HEK293 (cell line): ENCODE measurements at regions not wholly inside any gene's neighbourhood (a gene's known extent, or its start where the extent isn't known, plus 50 kb on each side); places are given as distances from the start of the nearest gene placed in this dataset.

Experiments used
- PRDM10 ChIP-seq: fragments of 450-650 bp; formaldehyde crosslinking; IDR thresholded peaks from 2 replicates; pipeline ENCODE4 v1.5.1; 2016; ENCODE audit warnings: missing biosample characterization, missing genetic modification characterization
- TCF7L2 ChIP-seq: IDR thresholded peaks from 2 replicates; pipeline ENCODE4 v1.6.1; 2011; ENCODE audit warnings: low read depth, mild to moderate bottlenecking, inconsistent platforms, low read length, moderate library complexity, borderline replicate concordance
- YY1 ChIP-seq: fragments of 450-650 bp; formaldehyde crosslinking; IDR thresholded peaks from 2 replicates; pipeline ENCODE4 v1.5.1; 2018; ENCODE audit warnings: missing biosample characterization, missing genetic modification characterization
- ZBTB48 ChIP-seq: fragments of 450-650 bp; formaldehyde crosslinking; IDR thresholded peaks from 2 replicates; pipeline ENCODE4 v1.5.1; 2016; ENCODE audit warnings: missing biosample characterization, missing genetic modification characterization
- ZFP37 ChIP-seq: fragments of 450-650 bp; formaldehyde crosslinking; IDR thresholded peaks from 2 replicates; pipeline ENCODE4 v1.5.1; 2016; ENCODE audit warnings: missing biosample characterization, missing genetic modification characterization
- ZNF114 ChIP-seq: fragments of 450-650 bp; formaldehyde crosslinking; IDR thresholded peaks from 2 replicates; pipeline ENCODE4 v1.5.0; 2017; ENCODE audit warnings: missing biosample characterization, missing genetic modification characterization
- ZNF280D ChIP-seq: fragments of 450-650 bp; formaldehyde crosslinking; IDR thresholded peaks from 2 replicates; pipeline ENCODE4 v1.5.1; 2016; ENCODE audit warnings: missing biosample characterization, missing genetic modification characterization
- ZNF449 ChIP-seq: fragments of 450-650 bp; formaldehyde crosslinking; IDR thresholded peaks from 2 replicates; pipeline ENCODE4 v1.5.1; 2017; ENCODE audit warnings: missing biosample characterization, mild to moderate bottlenecking, missing genetic modification characterization, moderate library complexity
- ZNF548 ChIP-seq: fragments of 450-650 bp; formaldehyde crosslinking; IDR thresholded peaks from 2 replicates; pipeline ENCODE4 v1.5.1; 2016; ENCODE audit warnings: missing biosample characterization, missing genetic modification characterization
- ZNF776 ChIP-seq: fragments of 450-650 bp; formaldehyde crosslinking; IDR thresholded peaks from 2 replicates; pipeline ENCODE4 v1.5.0; 2017; ENCODE audit warnings: missing biosample characterization, missing genetic modification characterization, borderline replicate concordance
- ZNF792 ChIP-seq: fragments of 450-650 bp; formaldehyde crosslinking; IDR thresholded peaks from 2 replicates; pipeline ENCODE4 v1.5.1; 2016; ENCODE audit warnings: missing biosample characterization, missing genetic modification characterization
- TF ChIP-seq, protein P1 (sequence below): fragments of 450-650 bp; formaldehyde crosslinking; IDR thresholded peaks from 2 replicates; pipeline ENCODE4 v1.5.1; 2016; ENCODE audit warnings: missing biosample characterization, missing genetic modification characterization
- TF ChIP-seq, protein P2 (sequence below): fragments of 450-650 bp; formaldehyde crosslinking; IDR thresholded peaks from 2 replicates; pipeline ENCODE4 v1.5.1; 2016; ENCODE audit warnings: missing biosample characterization, missing genetic modification characterization, low read depth

DNA sequence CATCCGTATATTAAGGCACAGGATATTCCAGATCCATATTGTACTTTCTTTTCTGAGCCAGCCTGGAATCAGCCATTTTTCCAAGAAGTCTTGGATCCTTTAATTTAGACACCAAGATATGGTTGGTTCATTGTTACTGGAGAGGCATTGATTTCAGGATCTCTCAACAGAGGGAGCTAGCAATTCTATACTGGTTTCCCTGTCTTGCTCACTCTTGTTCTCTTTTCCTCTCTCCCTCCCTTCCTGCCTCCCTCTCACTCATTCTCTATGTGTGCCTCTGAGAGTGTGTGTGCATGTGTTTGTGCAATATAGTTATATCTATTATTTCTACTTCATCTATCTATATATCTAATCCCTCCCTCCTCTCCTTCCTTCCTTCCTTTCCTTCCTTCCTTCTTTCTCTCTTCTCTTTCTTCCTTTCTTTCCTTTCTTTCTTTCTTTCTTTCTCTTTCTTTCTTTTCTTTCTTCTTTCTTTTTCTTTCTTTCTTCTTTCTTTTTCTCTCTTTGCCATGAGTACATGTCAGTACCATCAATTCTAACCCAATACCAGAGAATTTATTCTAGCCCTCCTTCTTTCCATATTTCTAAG is 299.1 kb downstream of the EPHA7 start:
- TF ChIP-seq TCF7L2 (no peak), ZNF114 (tag by site-specific recombination) (no peak), PRDM10 (tag by site-specific recombination) (no peak), ZNF776 (tag by site-specific recombination) (no peak), ZBTB48 (tag by site-specific recombination) (no peak), ZNF548 (no peak), YY1 (no peak), ZNF449 (no peak), ZNF280D (tag by site-specific recombination) (no peak), ZNF792 (tag by site-specific recombination) (no peak), ZFP37 (no peak)
- TF ChIP-seq, protein P1, sequence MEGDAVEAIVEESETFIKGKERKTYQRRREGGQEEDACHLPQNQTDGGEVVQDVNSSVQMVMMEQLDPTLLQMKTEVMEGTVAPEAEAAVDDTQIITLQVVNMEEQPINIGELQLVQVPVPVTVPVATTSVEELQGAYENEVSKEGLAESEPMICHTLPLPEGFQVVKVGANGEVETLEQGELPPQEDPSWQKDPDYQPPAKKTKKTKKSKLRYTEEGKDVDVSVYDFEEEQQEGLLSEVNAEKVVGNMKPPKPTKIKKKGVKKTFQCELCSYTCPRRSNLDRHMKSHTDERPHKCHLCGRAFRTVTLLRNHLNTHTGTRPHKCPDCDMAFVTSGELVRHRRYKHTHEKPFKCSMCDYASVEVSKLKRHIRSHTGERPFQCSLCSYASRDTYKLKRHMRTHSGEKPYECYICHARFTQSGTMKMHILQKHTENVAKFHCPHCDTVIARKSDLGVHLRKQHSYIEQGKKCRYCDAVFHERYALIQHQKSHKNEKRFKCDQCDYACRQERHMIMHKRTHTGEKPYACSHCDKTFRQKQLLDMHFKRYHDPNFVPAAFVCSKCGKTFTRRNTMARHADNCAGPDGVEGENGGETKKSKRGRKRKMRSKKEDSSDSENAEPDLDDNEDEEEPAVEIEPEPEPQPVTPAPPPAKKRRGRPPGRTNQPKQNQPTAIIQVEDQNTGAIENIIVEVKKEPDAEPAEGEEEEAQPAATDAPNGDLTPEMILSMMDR (tag by site-specific recombination) = no peak
- TF ChIP-seq, protein P2, sequence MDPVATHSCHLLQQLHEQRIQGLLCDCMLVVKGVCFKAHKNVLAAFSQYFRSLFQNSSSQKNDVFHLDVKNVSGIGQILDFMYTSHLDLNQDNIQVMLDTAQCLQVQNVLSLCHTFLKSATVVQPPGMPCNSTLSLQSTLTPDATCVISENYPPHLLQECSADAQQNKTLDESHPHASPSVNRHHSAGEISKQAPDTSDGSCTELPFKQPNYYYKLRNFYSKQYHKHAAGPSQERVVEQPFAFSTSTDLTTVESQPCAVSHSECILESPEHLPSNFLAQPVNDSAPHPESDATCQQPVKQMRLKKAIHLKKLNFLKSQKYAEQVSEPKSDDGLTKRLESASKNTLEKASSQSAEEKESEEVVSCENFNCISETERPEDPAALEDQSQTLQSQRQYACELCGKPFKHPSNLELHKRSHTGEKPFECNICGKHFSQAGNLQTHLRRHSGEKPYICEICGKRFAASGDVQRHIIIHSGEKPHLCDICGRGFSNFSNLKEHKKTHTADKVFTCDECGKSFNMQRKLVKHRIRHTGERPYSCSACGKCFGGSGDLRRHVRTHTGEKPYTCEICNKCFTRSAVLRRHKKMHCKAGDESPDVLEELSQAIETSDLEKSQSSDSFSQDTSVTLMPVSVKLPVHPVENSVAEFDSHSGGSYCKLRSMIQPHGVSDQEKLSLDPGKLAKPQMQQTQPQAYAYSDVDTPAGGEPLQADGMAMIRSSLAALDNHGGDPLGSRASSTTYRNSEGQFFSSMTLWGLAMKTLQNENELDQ (tag by site-specific recombination) = no peak
